Activated T-helper 1 cell treated with anti-CD3 and anti-CD28 coated beads, Interleukin-12 subunit alpha, Interleukin-12 subunit beta, Interleukin-2, Interleukin-4 antibody, amounts not matched to agents 30 ng/mL and 10 ng/mL and 1 ng/mL, durations not matched to agents 14 hours and 24 hours and 36 hours (primary cell): ENCODE measurements at regions not wholly inside any gene's neighbourhood (a gene's known extent, or its start where the extent isn't known, plus 50 kb on each side); places are given as distances from the start of the nearest gene placed in this dataset.

ENCODE experiments used
- DNase-seq: peaks from one replicate; pipeline ENCODE4 v3.0.0; 2021; ENCODE audit warnings: low spot score
- H3K27ac Mint-ChIP-seq: one replicate; pipeline ENCODE4 v1.8.0; 2021; ENCODE audit warnings: mild to moderate bottlenecking, mixed read lengths
- H3K27me3 Mint-ChIP-seq: one replicate; pipeline ENCODE4 v1.8.0; 2022; ENCODE audit warnings: mild to moderate bottlenecking, moderate library complexity, mixed read lengths; ENCODE audit not compliant: insufficient read depth
- H3K36me3 Mint-ChIP-seq: one replicate; pipeline ENCODE4 v1.8.0; 2021; ENCODE audit warnings: low read depth, mixed read lengths
- H3K4me1 Mint-ChIP-seq: one replicate; pipeline ENCODE4 v1.8.0; 2021; ENCODE audit warnings: low read depth, mixed read lengths
- H3K4me3 Mint-ChIP-seq: one replicate; pipeline ENCODE4 v1.8.0; 2021; ENCODE audit warnings: mild to moderate bottlenecking, moderate library complexity, mixed read lengths
- H3K9me3 Mint-ChIP-seq: one replicate; pipeline ENCODE4 v1.8.0; 2021; ENCODE audit warnings: mixed read lengths
- intact Hi-C: fragments of 100-400 bp; cut with micrococcal nuclease; formaldehyde crosslinking; loops from one replicate; pipeline ENCODE4 v1.15.1; 2024

DNA sequence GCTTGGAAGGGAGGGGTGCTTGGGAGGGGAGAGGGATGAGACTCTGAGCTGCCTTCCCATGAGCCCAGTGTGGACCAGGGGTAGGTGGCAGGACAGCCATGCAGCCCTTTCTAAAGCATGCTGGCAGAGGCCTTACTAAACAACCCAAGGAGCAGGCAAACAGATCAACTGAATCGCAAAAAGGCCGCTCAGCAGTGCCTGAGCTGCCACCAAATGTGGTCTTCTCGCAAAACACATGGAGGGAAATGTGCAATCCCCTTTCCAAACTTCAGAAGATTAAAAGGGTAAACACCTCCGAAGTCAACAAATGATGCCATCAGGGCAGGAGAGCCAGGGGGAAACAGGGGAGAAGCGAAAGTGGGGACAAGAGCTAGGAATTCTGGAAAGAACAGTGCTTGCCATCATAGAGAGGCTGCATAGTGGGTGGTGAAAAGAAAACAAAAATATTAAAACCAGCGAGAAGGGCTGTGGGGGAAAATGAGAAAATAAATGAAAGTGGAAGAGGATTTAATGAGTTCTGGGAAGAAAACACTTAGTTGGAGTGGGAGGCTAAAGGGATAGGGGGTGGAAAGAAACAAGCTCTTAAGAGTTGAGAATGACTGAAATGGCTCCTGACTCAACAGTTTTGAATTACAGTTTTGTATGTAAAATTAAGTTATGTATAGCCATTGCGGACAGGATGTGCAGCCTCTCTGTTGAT, 62.2 kb upstream of the ZNF32 start:
- H3K27me3 Mint-ChIP-seq: peaks cover 6% of the 10 kb centered on the region
- H3K27ac Mint-ChIP-seq: no peak overlapping the region
- intact Hi-C loops: no loop called here
- no peak for DNase-seq
- H3K4me1 Mint-ChIP-seq: no peaks in the 10 kb centered on the region
- no peaks in the 10 kb centered on the region for H3K9me3 Mint-ChIP-seq
- no peaks in the 10 kb centered on the region for H3K36me3 Mint-ChIP-seq
- H3K4me3 Mint-ChIP-seq: no peak overlapping the region

DNA sequence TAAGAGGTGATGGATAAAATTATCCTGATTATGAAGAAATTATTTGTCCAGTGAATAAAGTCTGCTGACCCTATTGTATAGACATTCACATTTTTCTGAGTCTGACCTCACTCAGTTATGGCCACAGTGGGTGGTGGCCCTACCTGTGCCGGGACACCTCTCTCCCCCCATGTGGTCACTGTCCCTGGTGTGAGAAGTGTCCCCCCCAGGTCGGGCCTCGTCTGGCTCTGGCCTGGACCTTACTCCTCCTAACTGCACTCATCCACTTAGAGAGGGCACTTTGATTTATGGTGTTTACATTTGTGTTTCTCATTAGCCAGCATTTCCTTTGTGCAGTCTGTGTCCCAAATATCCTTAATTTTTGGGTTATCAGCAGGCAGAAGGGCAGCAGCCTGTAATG, 59.6 kb upstream of the ZNF32 start:
- Mint-ChIP-seq H3K27ac (no peak overlapping the region), H3K9me3 (no peaks in the 10 kb centered on the region), H3K4me3 (no peak overlapping the region), H3K36me3 (no peaks in the 10 kb centered on the region), H3K4me1 (no peaks in the 10 kb centered on the region), H3K27me3 (peaks cover 6% of the 10 kb centered on the region)
- DNase-seq: no peak
- intact Hi-C loops: no loop called here

DNA sequence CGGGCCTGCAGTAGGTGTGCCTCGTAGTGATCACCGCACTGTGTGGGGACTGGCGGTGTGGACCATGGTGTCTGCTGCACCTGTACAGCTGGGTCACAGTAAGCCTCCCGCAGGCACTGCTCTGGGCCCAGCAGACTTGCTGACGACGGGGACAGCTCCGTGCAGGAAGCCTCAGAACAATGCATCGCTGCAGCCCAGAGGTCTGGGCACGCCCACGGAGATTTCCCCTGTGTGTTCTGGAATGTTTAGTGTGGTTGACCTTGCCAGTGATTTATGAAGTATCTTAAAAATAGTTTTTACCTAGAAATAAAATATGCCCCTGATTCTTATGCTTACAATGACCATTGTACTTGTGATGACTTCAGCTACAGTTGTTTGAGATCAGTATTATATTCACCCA, 59.1 kb upstream of the ZNF32 start:
- Mint-ChIP-seq H3K27me3 (peaks cover 6% of the 10 kb centered on the region), H3K4me1 (no peaks in the 10 kb centered on the region), H3K27ac (no peak overlapping the region), H3K4me3 (no peak overlapping the region), H3K9me3 (no peaks in the 10 kb centered on the region), H3K36me3 (no peaks in the 10 kb centered on the region)
- intact Hi-C loops: no loop called here
- no peak for DNase-seq

DNA sequence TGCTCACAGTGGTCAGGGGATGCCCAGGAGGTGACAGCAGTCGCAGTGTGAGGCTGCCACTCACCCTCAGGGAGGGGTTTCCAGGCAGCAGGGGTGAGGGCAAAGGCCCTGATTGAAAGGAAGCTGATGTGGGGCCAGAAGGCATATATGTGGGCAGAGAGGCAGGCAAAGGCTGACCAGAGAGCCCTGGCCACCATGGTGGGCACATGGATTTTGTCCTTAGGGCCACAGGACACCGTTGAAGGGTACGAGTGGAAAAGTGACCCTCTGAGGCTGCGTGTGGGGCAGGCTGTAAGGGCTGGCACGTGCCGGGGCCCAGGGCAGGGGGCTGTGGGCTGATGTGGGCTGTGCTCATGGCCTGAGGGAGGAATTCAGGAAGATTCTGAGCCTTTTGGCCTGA, 57.5 kb upstream of the ZNF32 start:
- intact Hi-C loops: no loop called here
- Mint-ChIP-seq H3K27me3 (peaks cover 4% of the 10 kb centered on the region), H3K36me3 (no peaks in the 10 kb centered on the region), H3K4me3 (no peak overlapping the region), H3K9me3 (no peaks in the 10 kb centered on the region), H3K27ac (no peak overlapping the region), H3K4me1 (no peaks in the 10 kb centered on the region)
- DNase-seq: no peak

DNA sequence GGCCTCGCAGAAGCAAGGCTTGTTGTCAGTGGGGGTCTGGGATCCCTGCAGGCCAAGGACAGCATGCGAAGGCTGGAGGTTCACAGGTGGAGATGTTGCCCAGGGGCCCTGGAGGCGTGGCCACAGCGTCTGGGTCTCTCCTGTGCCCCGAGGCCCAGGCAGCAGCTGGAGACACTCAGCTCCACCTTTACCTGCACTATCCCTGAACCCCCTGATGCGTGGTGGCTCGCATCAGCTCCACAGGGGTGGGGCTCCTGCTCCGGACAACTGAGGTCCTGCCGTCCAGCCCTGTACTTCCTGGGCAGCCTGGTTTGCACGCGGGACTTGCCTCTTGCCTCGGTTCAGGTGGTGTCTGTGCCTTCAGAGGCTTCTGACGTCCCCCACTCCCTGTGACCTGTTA, 54.6 kb upstream of the ZNF32 start:
- intact Hi-C loops: no loop called here

DNA sequence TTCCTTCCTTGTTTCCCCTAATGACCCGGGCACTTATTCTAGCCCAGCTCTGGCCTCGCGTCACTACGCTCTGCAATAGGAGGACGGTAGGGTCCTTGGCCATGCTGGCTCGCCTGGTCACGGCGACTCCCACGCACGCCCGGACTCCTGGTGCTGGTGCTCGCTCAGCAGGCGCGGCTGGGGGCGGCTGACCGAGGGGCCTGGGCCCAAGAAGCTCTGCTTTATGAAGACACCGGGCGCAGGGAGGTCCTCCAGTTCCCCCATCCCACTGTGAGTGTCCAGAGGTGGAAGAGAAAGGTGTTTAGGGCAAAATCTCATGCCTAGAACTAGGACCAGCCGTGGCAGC, 54.2 kb upstream of the ZNF32 start:
- Mint-ChIP-seq H3K36me3 (no peaks in the 10 kb centered on the region), H3K4me1 (no peaks in the 10 kb centered on the region), H3K27me3 (peaks cover 4% of the 10 kb centered on the region), H3K27ac (no peak overlapping the region), H3K4me3 (no peak overlapping the region), H3K9me3 (no peaks in the 10 kb centered on the region)
- intact Hi-C loops: no loop called here
- DNase-seq: no peak

More for the DNA sequence above, 54.6 kb upstream of the ZNF32 start:
- Mint-ChIP-seq H3K36me3 (no peaks in the 10 kb centered on the region), H3K9me3 (no peaks in the 10 kb centered on the region), H3K4me1 (no peaks in the 10 kb centered on the region), H3K4me3 (no peak overlapping the region), H3K27ac (no peak overlapping the region), H3K27me3 (peaks cover 4% of the 10 kb centered on the region)
- no peak for DNase-seq

DNA sequence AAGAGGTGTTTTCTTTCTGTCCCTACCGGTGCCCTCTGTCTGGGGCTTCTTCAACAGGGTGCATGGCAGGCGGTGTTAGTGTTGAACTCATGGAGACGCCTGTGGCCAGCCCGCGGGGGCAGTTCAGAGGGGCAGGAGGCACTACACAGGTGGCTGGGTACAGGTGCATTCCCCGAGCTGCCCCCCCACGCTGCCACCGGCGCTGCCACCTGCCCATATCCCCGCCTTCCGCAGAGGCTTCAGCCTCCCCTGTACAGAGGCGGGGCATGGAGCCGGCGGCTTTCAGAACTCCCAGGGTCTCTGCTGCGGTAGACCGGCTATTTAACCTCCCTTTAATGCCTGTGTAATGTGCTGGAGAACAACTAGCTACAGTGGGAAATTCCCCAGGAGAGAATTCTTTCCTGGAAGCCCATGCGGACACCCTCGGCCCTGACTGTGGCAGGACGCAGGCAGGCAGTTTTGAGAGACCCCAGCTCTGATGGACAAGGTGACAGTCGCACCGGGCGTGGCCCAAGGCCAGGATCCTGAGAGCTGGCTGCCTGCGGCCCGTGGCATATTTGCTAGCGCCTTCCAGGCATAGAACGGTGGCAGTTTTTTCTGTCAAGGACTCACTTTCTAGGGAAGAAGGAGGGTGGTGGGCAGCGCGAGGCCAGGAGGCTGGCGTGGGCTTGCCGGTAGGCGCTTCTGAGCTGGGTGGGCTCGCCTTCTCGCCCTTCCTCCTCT, 53.7 kb upstream of the ZNF32 start:
- H3K9me3 Mint-ChIP-seq: no peaks in the 10 kb centered on the region
- H3K4me3 Mint-ChIP-seq: no peak overlapping the region
- H3K27me3 Mint-ChIP-seq: peaks cover 1% of the 10 kb centered on the region
- H3K4me1 Mint-ChIP-seq: no peaks in the 10 kb centered on the region
- H3K27ac Mint-ChIP-seq: no peak overlapping the region
- DNase-seq: no peak
- H3K36me3 Mint-ChIP-seq: no peaks in the 10 kb centered on the region
- intact Hi-C loops: no loop called here

DNA sequence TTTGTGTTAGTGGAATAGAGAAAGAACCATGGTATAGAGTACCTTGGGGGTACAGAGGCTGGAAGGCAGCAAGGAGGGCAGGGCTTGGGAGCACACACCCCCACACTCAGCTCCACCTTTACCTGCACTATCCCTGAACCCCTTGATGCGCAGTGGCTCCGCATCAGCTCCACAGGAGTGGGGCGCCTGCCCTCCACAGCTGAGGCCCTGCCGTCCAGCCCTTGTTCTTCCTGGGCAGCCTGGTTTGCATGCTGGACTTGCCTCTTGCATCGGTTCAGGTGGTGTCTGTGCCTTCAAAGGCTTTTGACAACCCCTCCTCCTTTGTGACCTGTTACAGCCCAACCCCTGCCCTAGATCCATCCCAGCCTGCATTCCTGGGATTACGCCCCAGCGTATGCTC, 52.6 kb upstream of the ZNF32 start:
- intact Hi-C loops: no loop called here
- Mint-ChIP-seq H3K4me1 (no peaks in the 10 kb centered on the region), H3K9me3 (no peaks in the 10 kb centered on the region), H3K27ac (no peak overlapping the region), H3K4me3 (no peak overlapping the region), H3K27me3 (no peaks in the 10 kb centered on the region), H3K36me3 (no peaks in the 10 kb centered on the region)
- no peak for DNase-seq

DNA sequence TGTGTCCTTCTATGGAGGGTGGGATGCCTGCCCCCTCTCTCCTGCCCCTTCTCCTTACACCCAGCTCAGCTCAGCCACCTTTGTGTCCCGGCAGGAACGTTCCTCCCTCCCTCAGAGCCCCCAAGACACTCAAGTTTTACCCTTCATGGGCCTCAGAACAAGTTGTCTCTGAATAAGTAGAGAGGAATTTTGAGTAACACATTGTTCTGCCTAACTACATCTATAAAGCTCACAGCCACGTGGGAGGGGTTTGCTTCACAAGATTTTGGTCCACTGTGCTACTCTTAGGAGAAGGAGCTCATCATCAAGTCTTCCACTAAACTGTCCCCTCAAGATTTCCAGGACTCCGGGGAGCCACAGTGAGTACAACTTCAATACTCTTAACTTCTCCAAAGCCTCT, 51.6 kb upstream of the ZNF32 start:
- Mint-ChIP-seq H3K27ac (no peak overlapping the region), H3K4me3 (no peak overlapping the region), H3K27me3 (no peaks in the 10 kb centered on the region), H3K9me3 (no peaks in the 10 kb centered on the region), H3K4me1 (no peaks in the 10 kb centered on the region), H3K36me3 (no peaks in the 10 kb centered on the region)
- DNase-seq: no peak
- intact Hi-C loops: no loop called here

DNA sequence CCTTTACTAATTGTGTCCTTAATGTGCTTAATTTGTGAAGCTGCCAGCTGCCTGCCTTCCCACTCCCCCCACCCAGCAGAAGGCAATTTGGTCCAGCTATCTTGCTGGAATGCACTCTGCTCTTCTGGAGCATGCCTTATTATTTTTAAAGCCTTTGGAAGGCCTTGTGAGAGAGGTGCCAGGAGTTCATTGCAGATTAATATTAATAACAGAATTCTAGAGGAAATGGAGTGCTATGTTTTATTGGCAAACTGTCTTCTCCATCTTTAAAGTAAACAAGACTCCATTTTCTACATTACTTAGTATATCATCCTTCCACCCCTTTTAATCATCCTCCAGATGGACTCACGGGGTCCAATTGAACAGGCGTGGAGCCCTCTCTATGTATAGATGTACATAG, 50.8 kb upstream of the ZNF32 start:
- no peaks in the 10 kb centered on the region for H3K27me3 Mint-ChIP-seq
- H3K27ac Mint-ChIP-seq: no peak overlapping the region
- intact Hi-C loops: no loop called here
- no peak overlapping the region for H3K4me3 Mint-ChIP-seq
- no peak for DNase-seq
- no peaks in the 10 kb centered on the region for H3K36me3 Mint-ChIP-seq
- H3K9me3 Mint-ChIP-seq: no peaks in the 10 kb centered on the region
- no peaks in the 10 kb centered on the region for H3K4me1 Mint-ChIP-seq
